Skeletal muscle cell (primary cell): ENCODE measurements at regions not wholly inside any gene's neighbourhood (a gene's known extent, or its start where the extent isn't known, plus 50 kb on each side); places are given as distances from the start of the nearest gene placed in this dataset.

Experiments used
- DNase-seq: peaks from one replicate; pipeline ENCODE4 v3.0.0-alpha.2; 2010; ENCODE audit warnings: low read depth
- H3K4me3 ChIP-seq: 2 replicates; pipeline ENCODE4 v1.5.1; 2011; ENCODE audit warnings: low read depth, mild to moderate bottlenecking, control low read depth, low read length, moderate library complexity

DNA sequence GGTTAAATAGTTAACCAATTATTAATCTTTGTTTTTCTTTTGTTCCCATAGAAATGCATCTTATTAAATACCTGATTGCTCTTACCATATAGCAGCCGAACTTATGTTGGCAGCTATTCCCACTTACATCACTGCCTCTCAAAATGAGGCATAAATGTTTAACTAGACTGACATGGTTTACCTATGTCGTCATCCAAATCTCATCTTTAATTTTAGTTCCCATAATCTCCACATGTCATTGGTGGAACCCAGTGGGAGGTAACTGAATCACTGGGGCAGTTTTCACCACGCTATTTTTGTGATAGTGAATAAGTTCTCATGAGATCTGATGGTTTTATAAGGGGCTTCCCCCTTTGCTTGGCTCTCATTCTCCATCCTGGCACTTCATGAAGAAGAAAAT lies 499.2 kb upstream of the ATP2B1 start:
- no peak overlapping the region for H3K4me3 ChIP-seq
- DNase-seq, result no peak

DNA sequence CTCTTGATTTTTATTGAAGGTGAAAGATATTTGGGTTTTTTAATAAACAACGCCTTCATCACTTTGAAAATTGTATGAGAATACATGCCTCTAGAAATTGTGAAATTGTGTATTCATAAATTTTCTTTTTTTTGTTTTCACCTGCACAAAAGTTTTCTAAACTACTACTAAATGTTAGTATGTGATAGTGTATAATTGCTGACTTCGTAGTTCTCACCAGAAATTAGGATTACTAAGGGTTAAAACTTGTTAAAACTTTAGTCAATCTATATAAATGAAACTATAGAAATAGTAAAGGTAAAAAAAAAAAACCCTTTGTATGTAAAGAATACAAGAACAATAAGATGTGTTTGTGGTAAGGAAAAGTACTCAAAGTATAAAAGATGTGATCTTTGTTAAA lies 496.5 kb upstream of the ATP2B1 start:
- no peak for DNase-seq
- H3K4me3 ChIP-seq, result no peak overlapping the region

- DNase-seq, result no peak
- no peak overlapping the region for H3K4me3 ChIP-seq
Observed at GRCh38 chr12:90203556-90203955, 494.9 kb upstream of the ATP2B1 start.

DNA sequence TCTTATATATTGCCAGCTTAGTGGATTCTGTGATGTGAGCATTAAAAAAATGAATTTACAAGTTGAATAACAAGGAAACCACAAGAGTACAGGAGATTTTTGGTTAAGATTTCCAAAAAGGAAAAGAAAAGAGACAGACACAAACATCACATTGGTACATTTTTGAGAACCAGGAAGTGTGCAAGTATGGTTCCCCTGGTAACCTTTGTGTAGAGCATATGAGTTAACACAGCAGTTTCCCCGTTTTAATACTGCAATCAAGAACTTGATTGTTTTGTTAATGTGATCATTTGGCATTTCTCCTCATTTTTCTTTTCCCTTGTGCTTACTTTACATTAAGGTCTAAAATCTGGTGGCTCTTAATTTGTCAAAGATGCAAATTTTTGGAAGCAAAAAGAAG lies 490.4 kb upstream of the ATP2B1 start:
- no peak overlapping the region for H3K4me3 ChIP-seq
- DNase-seq, result no peak

DNA sequence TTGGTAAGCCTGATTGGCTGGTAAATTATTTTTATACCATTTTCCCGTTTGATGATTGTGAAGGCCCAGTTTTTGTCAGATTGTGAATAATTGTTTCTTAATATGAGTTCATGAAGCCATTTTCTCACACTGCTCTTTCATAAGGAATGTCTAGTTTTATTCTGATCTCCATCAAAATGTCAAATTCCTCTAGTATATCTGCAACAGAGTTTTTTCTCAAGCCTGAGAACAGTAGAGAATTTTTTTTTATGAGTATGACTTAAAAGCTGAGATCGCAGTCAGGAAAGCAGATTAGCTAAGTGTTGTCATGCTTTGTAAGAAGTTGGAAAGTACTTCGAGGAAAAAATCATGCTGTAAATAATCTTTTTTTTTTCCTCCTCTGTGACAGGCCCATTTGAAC lies 484.9 kb upstream of the ATP2B1 start:
- DNase-seq, result no peak
- no peak overlapping the region for H3K4me3 ChIP-seq

- H3K4me3 ChIP-seq, result no peak overlapping the region
- DNase-seq, result no peak
Observed at GRCh38 chr12:90188857-90189256, 480.2 kb upstream of the ATP2B1 start.

GRCh38 chr12:90183201-90183600 lies 474.6 kb upstream of the ATP2B1 start:
- no peak for DNase-seq
- no peak overlapping the region for H3K4me3 ChIP-seq

GRCh38 chr12:90181216-90181615 lies 472.6 kb upstream of the ATP2B1 start:
- H3K4me3 ChIP-seq, result no peak overlapping the region
- DNase-seq, result no peak

- DNase-seq, result no peak
- H3K4me3 ChIP-seq, result no peak overlapping the region
Observed at GRCh38 chr12:90174956-90175355, 466.3 kb upstream of the ATP2B1 start.

DNA sequence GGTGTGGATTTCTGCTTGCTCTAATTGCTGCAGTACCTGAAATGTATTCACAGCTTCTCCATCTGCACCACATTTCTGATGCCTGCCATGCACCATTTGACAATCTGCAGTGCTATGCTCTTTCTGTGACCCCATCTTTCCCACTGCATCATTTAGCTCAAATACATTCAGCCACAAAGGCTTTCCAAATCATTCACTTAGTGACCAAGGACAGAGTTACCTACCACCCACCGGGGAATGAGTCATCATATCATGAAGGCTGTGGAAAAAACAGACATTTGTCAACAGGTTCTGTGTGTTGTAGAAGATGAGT lies 465.5 kb upstream of the ATP2B1 start:
- no peak for DNase-seq
- H3K4me3 ChIP-seq, result no peak overlapping the region

- no peak for DNase-seq
- no peak overlapping the region for H3K4me3 ChIP-seq
Observed at GRCh38 chr12:90173499-90174197, 465.0 kb upstream of the ATP2B1 start.

DNA sequence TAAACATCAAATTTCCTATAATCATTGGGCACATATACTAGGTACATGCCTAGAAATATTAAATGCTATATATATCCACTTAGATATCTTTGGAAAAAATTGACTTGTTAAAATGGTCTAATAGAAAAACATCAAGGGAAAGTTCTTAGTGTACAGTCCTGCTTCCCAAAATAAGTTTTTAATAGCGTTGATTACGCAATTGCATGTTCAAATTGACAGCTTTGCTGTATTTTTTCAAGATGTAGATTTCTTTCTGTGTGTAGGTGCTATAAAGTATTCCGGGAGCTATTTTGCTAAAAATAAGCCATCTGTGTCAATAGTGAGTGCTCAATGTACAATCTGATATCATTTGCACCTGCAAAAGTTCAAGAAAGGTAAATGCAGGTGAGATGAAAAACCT lies 463.9 kb upstream of the ATP2B1 start:
- DNase-seq, result no peak
- H3K4me3 ChIP-seq, result no peak overlapping the region

GRCh38 chr12:90170740-90171139 lies 462.1 kb upstream of the ATP2B1 start:
- H3K4me3 ChIP-seq, result no peak overlapping the region
- no peak for DNase-seq

DNA sequence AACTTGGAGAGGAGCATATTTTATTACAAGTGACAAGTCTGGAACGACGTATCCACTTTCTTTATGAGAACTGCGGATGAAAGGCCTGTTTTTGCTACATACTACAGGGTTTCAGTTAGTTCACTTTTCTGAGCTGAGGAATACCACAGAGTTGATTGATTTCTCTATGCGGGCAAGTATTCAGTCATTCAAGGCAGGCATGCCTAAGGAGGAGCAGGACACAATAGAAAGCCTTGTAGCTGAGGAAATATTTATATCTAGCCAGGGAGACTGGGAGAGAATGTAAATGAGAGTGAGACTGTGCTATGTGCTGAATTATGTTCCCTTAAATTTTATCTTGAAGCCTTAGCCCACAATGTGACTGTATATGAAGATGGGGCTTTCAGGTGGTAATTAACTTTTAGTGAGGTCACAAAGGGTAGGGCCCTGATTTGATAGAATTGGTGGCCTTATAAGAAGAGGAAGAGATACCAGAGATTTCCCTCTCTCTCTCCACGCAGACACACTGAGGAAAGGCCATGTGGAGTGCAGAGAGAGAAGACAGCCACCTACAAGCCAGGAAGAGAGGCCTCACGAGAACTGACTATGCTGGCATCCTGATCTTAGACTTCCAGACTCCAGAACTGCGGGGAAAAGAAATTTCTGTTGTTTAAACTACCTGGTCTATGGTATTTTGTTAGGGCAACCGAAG lies 459.0 kb upstream of the ATP2B1 start:
- no peak overlapping the region for H3K4me3 ChIP-seq
- no peak for DNase-seq

GRCh38 chr12:90166671-90167070 lies 458.0 kb upstream of the ATP2B1 start:
- no peak overlapping the region for H3K4me3 ChIP-seq
- no peak for DNase-seq

DNA sequence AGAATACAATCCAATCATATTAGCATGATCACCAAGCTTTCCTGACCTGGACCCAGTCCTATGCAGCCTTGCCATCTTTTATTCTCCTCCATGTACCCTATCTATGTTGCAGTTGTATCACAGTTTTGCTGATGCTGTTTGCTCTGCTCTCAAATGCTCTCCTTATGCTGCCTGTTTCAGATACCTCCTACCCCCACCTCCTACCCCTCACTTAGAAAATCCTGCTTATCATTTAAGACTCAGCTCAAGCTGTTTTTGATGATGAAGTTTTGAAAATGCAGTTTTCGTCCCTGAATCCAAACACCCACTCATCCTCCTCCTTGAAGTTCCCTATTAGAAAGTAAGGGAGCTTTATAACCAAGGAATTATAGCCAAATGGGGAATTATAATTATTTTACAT lies 457.4 kb upstream of the ATP2B1 start:
- H3K4me3 ChIP-seq, result no peak overlapping the region
- DNase-seq, result no peak

- no peak overlapping the region for H3K4me3 ChIP-seq
- DNase-seq, result no peak
Observed at GRCh38 chr12:90163975-90164374, 455.3 kb upstream of the ATP2B1 start.

DNA sequence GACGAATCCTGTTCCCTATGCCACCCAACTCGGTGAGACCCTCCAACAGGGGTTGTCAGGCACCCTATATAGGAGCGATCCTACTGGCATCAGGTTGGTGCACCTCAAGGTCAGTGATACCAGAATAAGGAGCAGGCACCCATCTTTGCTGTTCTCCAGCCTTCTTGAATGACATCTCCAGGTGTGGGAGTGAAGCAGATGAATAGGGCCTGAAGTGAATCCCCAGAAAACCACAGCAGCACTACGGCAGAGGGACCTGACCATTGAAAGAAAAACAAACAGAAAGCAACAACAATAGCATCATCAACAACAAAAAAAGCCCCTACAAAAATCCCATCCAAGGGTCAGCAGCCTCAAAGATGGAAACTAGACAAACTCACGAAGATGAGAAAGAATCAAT lies 445.2 kb upstream of the ATP2B1 start:
- H3K4me3 ChIP-seq, result no peak overlapping the region
- no peak for DNase-seq

DNA sequence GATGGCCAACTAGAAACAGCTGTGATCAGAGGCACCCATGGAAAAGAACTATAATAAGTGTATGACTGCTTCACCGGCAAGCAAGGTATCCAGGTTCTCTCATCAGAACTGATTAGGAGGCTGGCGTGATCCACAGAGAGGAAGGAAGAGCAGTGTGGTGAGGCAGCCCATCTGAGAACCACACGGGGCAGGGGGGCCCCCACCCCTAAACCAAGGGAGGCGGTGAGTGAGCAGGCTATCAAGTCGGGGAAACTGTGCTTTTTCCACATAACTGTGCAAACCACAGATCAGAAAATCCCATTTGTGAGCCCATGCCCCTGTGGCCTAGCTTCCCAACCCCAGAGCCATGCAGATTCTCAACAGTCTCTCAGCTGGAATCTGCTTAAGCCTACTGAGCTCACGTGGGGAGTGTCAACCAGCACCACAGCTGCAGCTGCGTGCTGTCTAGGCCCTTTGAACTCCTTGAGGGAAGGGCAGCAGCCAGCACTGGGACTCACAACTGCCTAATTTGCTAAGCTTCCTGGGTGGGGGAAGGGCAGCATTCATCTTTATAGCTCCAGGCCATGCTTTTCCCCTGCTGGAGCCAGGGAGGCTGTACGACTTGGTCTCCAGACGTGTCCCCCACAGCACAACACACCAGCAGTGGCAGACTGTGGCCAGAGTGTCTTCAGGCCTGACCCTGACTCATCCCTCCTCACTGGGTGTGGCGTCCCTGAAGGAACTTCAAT lies 444.4 kb upstream of the ATP2B1 start:
- no peak overlapping the region for H3K4me3 ChIP-seq
- no peak for DNase-seq

- no peak for DNase-seq
- no peak overlapping the region for H3K4me3 ChIP-seq
Observed at GRCh38 chr12:90151491-90152015, 442.9 kb upstream of the ATP2B1 start.

DNA sequence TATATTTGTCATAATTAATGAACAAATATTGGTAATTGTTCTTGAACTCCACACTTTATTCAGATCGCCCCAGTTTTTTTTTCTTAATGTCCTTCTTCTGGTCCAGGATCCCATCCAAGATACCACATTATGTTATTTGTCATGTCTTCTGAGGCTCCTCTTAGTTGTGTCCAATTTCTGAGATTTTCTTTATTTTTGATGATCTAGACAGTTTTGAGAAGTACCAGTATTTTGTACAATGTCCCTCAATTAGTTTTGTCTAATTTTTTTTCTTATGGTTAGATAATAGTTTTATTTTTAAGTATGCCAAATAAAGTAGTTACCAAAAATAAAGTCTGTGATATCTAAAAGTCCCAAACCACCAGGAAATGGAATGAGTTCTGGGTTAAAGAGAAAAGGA lies 440.8 kb upstream of the ATP2B1 start:
- no peak for DNase-seq
- no peak overlapping the region for H3K4me3 ChIP-seq
